Activated CD4-positive, alpha-beta T cell treated with anti-CD3 and anti-CD28 coated beads, Interleukin-2, amount 50 U/mL, for 16 hours (primary cell): ENCODE measurements at regions not wholly inside any gene's neighbourhood (a gene's known extent, or its start where the extent isn't known, plus 50 kb on each side); places are given as distances from the start of the nearest gene placed in this dataset.

Source experiments
- DNase-seq: peaks from one replicate; pipeline ENCODE4 v3.0.0-alpha.2; 2020

DNA sequence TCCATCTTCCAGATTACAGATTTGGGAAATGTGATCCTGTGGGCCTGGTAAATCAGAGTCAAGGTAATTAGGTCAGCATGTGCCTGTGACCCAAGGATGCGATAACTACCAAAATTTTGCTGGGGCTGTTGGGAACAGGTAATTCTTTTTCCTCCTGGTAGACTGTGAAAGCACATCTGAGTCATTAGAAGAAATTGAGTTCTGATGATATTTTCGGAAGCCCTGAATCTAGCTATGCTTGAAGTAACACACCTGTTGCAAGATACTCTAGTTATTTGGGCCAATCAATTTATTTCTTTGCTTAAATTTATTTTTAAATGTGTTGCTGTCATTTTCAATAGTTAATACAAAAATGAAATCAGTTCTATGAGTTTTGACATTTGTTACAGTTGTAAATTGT is 903.6 kb downstream of the RPA4 start:
- no peak for DNase-seq

GRCh38 chrX:97787849-97788248 is 904.1 kb downstream of the RPA4 start:
- no peak for DNase-seq

GRCh38 chrX:97790850-97791249 is 907.1 kb downstream of the RPA4 start:
- peak; percentile 2 for DNase-seq

GRCh38 chrX:97797076-97797475 is 913.4 kb downstream of the RPA4 start:
- no peak for DNase-seq

- DNase-seq, result no peak
Measured at GRCh38 chrX:97806238-97806637, 922.5 kb downstream of the RPA4 start.

DNA sequence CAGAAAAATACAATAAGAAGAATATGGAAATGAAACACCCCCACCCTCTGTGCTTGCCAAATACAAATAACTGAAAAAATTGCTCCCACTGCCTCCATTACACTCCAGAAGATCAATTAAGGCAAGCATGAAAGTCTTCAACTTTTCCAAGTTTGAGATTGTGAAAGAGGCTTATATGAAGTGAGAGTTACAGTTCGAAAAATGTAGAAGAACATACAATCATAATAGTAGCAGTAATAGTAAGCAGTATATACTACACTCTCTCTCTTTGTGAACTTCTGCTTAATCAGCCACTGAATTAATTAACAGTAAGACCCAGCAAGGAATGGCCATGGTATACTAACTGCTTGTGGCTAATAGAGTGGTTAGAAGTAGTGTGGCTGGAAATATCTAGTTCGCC is 923.2 kb downstream of the RPA4 start:
- DNase-seq, result no peak

GRCh38 chrX:97820170-97820569 is 936.5 kb downstream of the RPA4 start:
- no peak for DNase-seq

- no peak for DNase-seq
Measured at GRCh38 chrX:97828471-97828870, 944.8 kb downstream of the RPA4 start.

GRCh38 chrX:97835969-97836368 is 952.3 kb downstream of the RPA4 start:
- DNase-seq, result no peak

GRCh38 chrX:97841544-97842179 is 958.0 kb downstream of the RPA4 start:
- no peak for DNase-seq

GRCh38 chrX:97842468-97843199 is 958.9 kb downstream of the RPA4 start:
- no peak for DNase-seq

DNA sequence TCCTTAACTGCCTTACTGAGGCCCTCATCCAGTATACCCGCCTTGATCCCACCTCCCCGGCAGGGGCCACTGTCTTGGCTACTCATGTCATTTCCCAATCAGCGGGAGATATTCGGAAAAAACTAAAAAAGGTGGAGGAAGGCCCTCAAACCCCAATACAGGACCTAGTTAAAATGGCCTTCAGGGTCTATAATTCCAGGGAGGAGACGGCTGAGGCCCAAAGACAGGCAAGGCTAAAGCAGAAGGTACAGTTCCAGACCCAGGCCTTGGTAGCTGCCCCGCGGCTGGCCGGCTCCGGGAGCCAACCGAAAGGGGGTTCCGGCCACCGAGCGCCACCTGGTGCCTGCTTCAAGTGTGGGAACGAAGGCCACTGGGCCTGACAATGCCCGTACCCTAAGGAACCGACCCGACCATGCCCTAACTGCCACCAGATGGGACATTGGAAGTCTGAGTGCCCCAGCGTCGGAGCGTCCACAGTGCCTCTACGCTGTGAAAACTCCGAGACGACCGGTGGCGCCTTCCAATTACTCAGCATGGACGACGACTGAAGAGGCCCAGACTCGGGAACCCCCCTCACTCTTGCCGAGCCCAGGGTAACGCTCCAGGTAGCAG is 959.6 kb downstream of the RPA4 start:
- DNase-seq, result no peak

- no peak for DNase-seq
Measured at GRCh38 chrX:97844161-97844560, 960.5 kb downstream of the RPA4 start.

- DNase-seq, result no peak
Measured at GRCh38 chrX:97844943-97845342, 961.2 kb downstream of the RPA4 start.

- no peak for DNase-seq
Measured at GRCh38 chrX:97845451-97845850, 961.7 kb downstream of the RPA4 start.

DNA sequence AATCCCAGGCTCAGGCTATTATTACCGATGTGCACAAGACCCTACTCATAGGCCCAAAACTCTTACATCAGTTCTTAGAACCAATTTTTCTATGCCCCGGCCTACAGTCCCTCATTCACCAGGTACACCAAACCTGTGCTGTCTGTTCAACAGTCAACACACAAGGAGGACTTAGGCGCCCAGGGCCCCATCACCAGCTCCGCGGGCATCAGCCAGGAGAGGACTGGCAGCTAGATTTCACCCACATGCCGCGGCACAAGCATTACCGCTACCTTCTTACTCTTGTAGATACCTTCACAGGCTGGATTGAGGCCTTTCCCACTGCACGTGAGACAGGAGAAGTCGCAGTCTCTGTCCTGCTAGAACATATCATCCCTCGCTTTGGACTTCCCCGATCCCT is 962.5 kb downstream of the RPA4 start:
- no peak for DNase-seq

GRCh38 chrX:97846718-97847237 is 963.1 kb downstream of the RPA4 start:
- DNase-seq, result no peak

GRCh38 chrX:97847885-97848679 is 964.4 kb downstream of the RPA4 start:
- no peak for DNase-seq

DNA sequence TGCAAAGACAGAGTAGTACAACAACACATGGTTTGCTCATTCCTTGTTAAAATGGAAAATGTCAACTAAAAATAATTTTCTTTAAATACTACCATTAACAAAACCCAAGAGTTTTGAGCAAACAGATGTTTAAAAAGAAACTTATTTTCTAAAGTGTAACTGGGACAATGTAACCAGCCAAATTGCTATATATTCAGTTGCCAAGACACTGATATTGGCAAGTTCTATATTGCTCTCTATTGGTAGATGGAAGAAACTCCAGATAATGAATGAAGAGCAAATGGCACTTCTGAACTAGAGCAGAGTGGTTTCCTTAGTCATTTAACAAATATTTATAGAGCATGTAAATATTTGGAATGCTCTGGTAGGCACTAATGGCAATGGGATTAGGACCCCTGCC is 966.2 kb downstream of the RPA4 start:
- no peak for DNase-seq

- DNase-seq, result no peak
Measured at GRCh38 chrX:97850911-97851310, 967.2 kb downstream of the RPA4 start.

GRCh38 chrX:97854086-97854485 is 970.4 kb downstream of the RPA4 start:
- DNase-seq, result no peak

DNA sequence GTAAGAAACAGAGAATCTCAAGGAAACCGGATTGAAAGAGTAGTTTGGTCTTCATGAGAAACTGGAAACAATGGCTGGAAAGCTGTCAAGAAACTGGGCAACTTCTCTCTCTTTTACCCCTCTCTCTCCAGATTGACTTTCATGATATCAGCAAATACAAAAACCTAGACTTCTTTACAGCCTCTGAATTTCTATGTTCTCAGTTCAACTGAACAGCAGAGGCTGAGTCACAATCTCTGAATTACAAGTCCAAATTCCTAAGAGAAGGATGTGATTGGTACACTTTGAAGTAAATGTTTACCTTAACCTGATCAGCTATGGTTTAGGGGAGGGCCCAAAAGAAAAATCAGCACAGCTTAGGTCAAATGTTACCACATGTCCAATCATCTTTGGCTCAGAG is 974.9 kb downstream of the RPA4 start:
- DNase-seq, result no peak

- no peak for DNase-seq
Measured at GRCh38 chrX:97860226-97860625, 976.5 kb downstream of the RPA4 start.
